Left hindlimb (tissue), 1 donor: ENCODE measurements at regions not wholly inside any gene's neighbourhood (a gene's known extent, or its start where the extent isn't known, plus 50 kb on each side); places are given as distances from the start of the nearest gene placed in this dataset.
"Not testable (repeated sequence)": the region's sequence is repeated elsewhere in the genome, so short reads cannot be mapped to it uniquely, and the experiment has no call there.

ENCODE experiments used
- DNase-seq: peaks from one replicate; pipeline ENCODE4 v3.0.0-alpha.2; 2018

- no peak for DNase-seq
These were observed 1646.0 kb downstream of the PCDH9 start for GRCh38 chr13:65584126-65584525.

- no peak for DNase-seq
These were observed 1648.0 kb downstream of the PCDH9 start for GRCh38 chr13:65582160-65582559.

GRCh38 chr13:65564561-65564960 is 1665.6 kb downstream of the PCDH9 start:
- not testable (repeated sequence) for DNase-seq

- no peak for DNase-seq
These were observed 1667.8 kb downstream of the PCDH9 start for GRCh38 chr13:65562305-65562704.

GRCh38 chr13:65560936-65561335 is 1669.2 kb downstream of the PCDH9 start:
- no peak for DNase-seq

GRCh38 chr13:65555962-65556361 is 1674.2 kb downstream of the PCDH9 start:
- no peak for DNase-seq

- DNase-seq: no peak
These were observed 1676.9 kb downstream of the PCDH9 start for GRCh38 chr13:65553096-65553727.

GRCh38 chr13:65551208-65551607 is 1678.9 kb downstream of the PCDH9 start:
- DNase-seq: no peak

- no peak for DNase-seq
These were observed 1690.0 kb downstream of the PCDH9 start for GRCh38 chr13:65540175-65540574.

- no peak for DNase-seq
These were observed 1694.8 kb downstream of the PCDH9 start for GRCh38 chr13:65535370-65535769.

GRCh38 chr13:65532231-65532630 is 1697.9 kb downstream of the PCDH9 start:
- no peak for DNase-seq

GRCh38 chr13:65530688-65531087 is 1699.4 kb downstream of the PCDH9 start:
- no peak for DNase-seq

GRCh38 chr13:65529541-65529940 is 1700.6 kb downstream of the PCDH9 start:
- no peak for DNase-seq

GRCh38 chr13:65508745-65509144 is 1721.4 kb downstream of the PCDH9 start:
- DNase-seq: no peak

GRCh38 chr13:65508338-65508737 is 1721.8 kb downstream of the PCDH9 start:
- no peak for DNase-seq

- no peak for DNase-seq
These were observed 1724.2 kb downstream of the PCDH9 start for GRCh38 chr13:65505941-65506340.

GRCh38 chr13:65504213-65504612 is 1725.9 kb downstream of the PCDH9 start:
- no peak for DNase-seq

GRCh38 chr13:65500481-65500880 is 1729.7 kb downstream of the PCDH9 start:
- DNase-seq: no peak

- no peak for DNase-seq
These were observed 1730.9 kb downstream of the PCDH9 start for GRCh38 chr13:65499256-65499655.

- DNase-seq: no peak
These were observed 1732.9 kb downstream of the PCDH9 start for GRCh38 chr13:65497265-65497664.

GRCh38 chr13:65490725-65491124 is 1739.4 kb downstream of the PCDH9 start:
- DNase-seq: not testable (repeated sequence)

- no peak for DNase-seq
These were observed 1741.5 kb downstream of the PCDH9 start for GRCh38 chr13:65488606-65489005.

- no peak for DNase-seq
These were observed 1750.4 kb downstream of the PCDH9 start for GRCh38 chr13:65479692-65480091.

- DNase-seq: no peak
These were observed 1756.9 kb downstream of the PCDH9 start for GRCh38 chr13:65473196-65473595.

GRCh38 chr13:65472336-65472735 is 1757.8 kb downstream of the PCDH9 start:
- no peak for DNase-seq
